ENCODE measurements at regions not wholly inside any gene's neighbourhood (a gene's known extent, or its start where the extent isn't known, plus 50 kb on each side); places are given as distances from the start of the nearest gene placed in this dataset.

DNA sequence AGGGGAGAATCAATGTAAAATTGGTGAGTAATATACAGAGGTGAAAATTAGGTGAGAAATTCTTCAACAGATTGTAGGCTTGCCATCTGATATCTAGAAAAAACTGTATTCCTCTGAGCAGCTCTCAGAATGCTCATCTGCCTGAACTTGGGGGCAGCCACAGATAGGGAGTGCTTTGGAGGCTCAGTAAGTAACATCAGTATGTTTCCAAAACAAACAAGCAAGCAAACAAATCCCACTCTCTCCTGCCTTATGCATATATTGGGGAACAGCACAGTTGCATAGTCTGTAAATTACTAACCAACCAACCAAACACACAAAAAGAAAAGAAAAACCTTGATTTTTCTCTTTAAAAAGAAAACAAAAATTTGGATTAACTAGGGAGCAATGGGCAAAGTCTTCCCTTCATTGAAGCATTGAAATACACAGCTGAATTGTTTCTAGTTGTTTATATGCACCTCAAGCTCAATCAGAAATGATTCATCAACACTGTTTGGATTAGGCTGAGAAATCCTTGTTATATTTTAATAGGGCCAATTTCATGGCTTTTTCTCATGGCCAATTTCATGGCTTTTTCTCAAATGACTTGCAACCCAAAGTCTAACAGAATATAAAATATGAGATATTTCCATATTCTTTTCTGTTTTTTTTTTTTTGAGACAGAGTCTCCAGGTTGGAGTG is 50.1 kb upstream of the DEK start:
- no peak for DNase-seq (ENCODE audit: low read depth, low spot score)
- Histone ChIP-seq H3K9me3 (replicated peaks; ENCODE audit: control insufficient read depth, insufficient read depth, low read length) (no peaks in the 10 kb centered on the region), H3K79me2 (ENCODE audit: control insufficient read depth, insufficient read depth, low read length) (no peaks in the 10 kb centered on the region), H3K9me1 (replicated peaks; ENCODE audit: control insufficient read depth, extremely low read depth, insufficient read depth, low read length) (no peaks in the 10 kb centered on the region), H3K4me1 (ENCODE audit: control insufficient read depth, extremely low read depth, insufficient read depth, low read length) (no peaks in the 10 kb centered on the region), H3K36me3 (ENCODE audit: control insufficient read depth in 2 of 2, extremely low read depth in 1 of 2, insufficient read depth in 2 of 2, low read length in 2 of 2) (no peaks in the 10 kb centered on the region), H3K4me3 (replicated peaks in 1 of 3; ENCODE audit: insufficient read depth in 1 of 3, low read depth in 1 of 3, low read length in 3 of 3) (no peak overlapping the region), H3K9ac (replicated peaks; ENCODE audit: extremely low read depth, insufficient read depth, low read length) (no peak overlapping the region), H3K4me2 (ENCODE audit: insufficient read depth, low read length) (no peak overlapping the region), H3K27ac (ENCODE audit: insufficient read depth, low read depth, low read length) (no peak overlapping the region), H2AFZ (ENCODE audit: low read depth, low read length) (no peak overlapping the region), H4K20me1 (replicated peaks; ENCODE audit: control insufficient read depth, extremely low read depth, insufficient read depth, low read length) (no peaks in the 10 kb centered on the region), H3K27me3 (ENCODE audit: control insufficient read depth in 2 of 2, insufficient read depth in 2 of 2, low read length in 2 of 2) (peaks cover 0 to 2% of the 10 kb centered on the region in 2 experiments)
- dilution Hi-C loops (cut with MboI; ENCODE audit: extremely low pct_ligation_motif_present, low sequenced_read_pairs) (no loop called here), intact Hi-C loops (cut with micrococcal nuclease) (no loop called here)
- ChIA-PET CTCF (no interaction called here), POLR2A (no interaction called here)
- FAIRE-seq: no peak
- TF ChIP-seq FOS (IDR thresholded peaks at IDR 0.05; ENCODE audit: borderline replicate concordance, insufficient read depth, low read length) (no peak), CTCF (IDR thresholded peaks at IDR 0.05; ENCODE audit: extremely low read depth in 1 of 2, insufficient read depth in 1 of 2, low read depth in 1 of 2, low read length in 2 of 2) (no peak), GATA2 (IDR thresholded peaks at IDR 0.05; ENCODE audit: insufficient read depth, insufficient read length, low read depth, low read length) (no peak), POLR2AphosphoS5 (IDR thresholded peaks at IDR 0.05; ENCODE audit: insufficient read depth, low read depth, low read length) (no peak), EZH2 (IDR thresholded peaks at IDR 0.05; ENCODE audit: borderline replicate concordance, low read depth, low read length, severe bottlenecking) (no peak), POLR2A (IDR thresholded peaks at IDR 0.05; ENCODE audit: low read depth, low read length) (no peak), JUN (IDR thresholded peaks at IDR 0.05; ENCODE audit: borderline replicate concordance, insufficient read depth, insufficient read length, low read depth) (no peak), MYC (IDR thresholded peaks at IDR 0.05; ENCODE audit: low read depth, low read length) (no peak)
- TF ChIP-seq, protein P1, sequence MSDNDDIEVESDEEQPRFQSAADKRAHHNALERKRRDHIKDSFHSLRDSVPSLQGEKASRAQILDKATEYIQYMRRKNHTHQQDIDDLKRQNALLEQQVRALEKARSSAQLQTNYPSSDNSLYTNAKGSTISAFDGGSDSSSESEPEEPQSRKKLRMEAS (IDR thresholded peaks at IDR 0.05; ENCODE audit: insufficient read depth, insufficient read length): no peak
- no TSS peak for BruUV-seq (replicated peaks)

All from endothelial cell of umbilical vein (primary cell).